NCI-H1105 treated with DMSO at 0.1 percent for 48 hours (cell line): ENCODE measurements at regions not wholly inside any gene's neighbourhood (a gene's known extent, or its start where the extent isn't known, plus 50 kb on each side); places are given as distances from the start of the nearest gene placed in this dataset.
A peak's percentile ranks its signal among the peaks of the same experiment; 100 is the strongest.

Experiments used
- DNase-seq: peaks from one replicate; lab custom pipeline; 2025; lab: John Stamatoyannopoulos, UW

- DNase-seq = no peak
Observed at GRCh38 chr7:38086857-38087256, 91.2 kb upstream of the STARD3NL start.

- no peak for DNase-seq
Observed at GRCh38 chr7:38102507-38102906, 75.5 kb upstream of the STARD3NL start.

DNA sequence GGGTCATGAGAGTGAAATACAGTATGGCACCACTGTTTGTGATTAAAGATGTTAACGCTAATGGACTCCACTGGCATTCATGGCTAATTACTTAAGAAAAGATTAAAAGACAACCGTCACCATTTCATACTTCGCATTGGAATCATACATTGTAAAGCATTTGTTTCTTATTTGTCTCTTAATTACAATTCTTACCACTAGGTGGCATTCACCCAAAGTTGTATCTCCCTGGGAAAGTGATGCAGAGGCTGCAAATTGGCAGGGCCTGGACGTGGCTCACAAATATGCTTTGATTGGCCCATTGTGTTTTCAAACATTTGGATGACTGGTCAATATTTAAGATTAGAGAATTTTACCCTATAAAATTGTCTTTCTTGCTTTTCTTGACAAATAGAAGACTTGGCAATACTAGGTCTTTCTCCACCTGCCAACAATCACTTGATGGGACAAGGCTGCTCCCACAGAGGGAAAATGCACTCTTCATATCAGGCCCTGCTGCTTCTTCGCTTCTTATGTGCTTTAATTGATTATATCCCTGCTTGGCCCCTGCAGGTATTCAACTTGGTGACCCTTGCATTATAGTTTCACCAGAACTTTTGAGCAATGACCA, 72.1 kb upstream of the STARD3NL start:
- peak; percentile 64 for DNase-seq

DNA sequence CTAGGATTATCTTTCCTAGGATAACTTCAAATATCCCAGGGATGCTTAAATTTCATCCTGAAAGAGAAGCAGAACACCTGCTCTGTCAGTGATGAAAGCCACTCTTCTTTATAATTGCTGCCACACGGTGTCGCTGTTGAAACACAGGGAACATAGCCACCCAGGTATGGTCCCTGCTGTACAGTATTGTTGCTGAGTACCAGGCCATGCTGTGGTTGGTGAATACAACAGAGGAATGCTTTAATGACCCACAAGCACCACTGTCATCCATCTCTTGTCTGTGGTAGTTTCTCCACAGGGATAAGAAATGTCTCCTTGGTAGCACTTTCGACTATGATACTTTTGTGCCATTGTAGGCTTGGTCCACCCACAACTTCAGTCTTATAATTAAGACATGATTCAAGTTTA, 70.6 kb upstream of the STARD3NL start:
- DNase-seq = peak; percentile 64

- DNase-seq = no peak
Observed at GRCh38 chr7:38112075-38112474, 66.0 kb upstream of the STARD3NL start.

DNA sequence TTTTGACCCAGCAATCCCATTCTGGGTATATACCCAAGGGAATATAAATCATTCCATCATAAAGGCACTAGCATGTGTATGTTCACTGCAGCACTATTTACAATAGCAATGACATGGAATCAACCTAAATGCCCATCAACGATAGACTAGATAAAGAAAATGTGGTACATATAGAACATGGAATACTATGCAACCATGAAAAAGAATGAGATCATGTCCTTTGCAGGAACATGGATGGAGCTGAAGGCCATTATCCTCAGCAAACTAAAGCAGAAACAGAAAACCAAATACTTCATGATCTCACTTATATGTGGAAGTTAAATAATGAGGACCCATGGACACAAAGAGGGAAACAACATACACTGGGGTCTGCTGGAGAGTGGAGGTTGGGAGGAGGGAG, 58.0 kb upstream of the STARD3NL start:
- no peak for DNase-seq

GRCh38 chr7:38122501-38122900, 55.5 kb upstream of the STARD3NL start:
- no peak for DNase-seq

DNA sequence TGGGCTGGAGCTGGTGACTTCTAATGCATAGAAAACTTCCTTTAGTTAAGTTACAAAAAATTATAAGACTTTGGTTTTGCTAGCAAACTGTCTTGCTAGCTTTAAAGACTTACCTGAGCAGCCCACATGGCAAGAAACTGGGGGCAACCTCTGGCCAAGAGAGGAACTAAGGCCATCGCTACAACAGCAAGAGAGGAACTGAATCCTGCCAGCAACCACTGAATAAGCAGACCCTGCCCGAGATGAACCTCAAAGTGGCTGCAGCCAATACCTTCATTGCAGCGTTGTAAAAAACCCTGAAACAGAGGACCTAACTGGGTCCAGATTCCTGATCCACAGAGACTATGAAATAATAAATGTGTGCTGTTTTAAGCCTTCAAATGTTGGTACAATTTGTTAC, 54.6 kb upstream of the STARD3NL start:
- no peak for DNase-seq

GRCh38 chr7:38127216-38128207, 50.5 kb upstream of the STARD3NL start:
- no peak for DNase-seq
